BJ (cell line): ENCODE measurements at regions not wholly inside any gene's neighbourhood (a gene's known extent, or its start where the extent isn't known, plus 50 kb on each side); places are given as distances from the start of the nearest gene placed in this dataset.
A peak's percentile ranks its signal among the peaks of the same experiment; 100 is the strongest.

Experiments
- CTCF ChIA-PET: fragments of 350-600 bp; formaldehyde crosslinking; extraction: SDS; loops from one replicate; lab custom pipeline; 2021; ENCODE audit warnings: antibody characterized with exemption, inconsistent platforms; lab: Yijun Ruan, JAX
- POLR2A ChIA-PET: fragments of 300-600 bp; sonication (Branson Sonifier 250); formaldehyde crosslinking; extraction: SDS; loops from one replicate; lab custom pipeline; 2021; ENCODE audit warnings: antibody characterized with exemption; lab: Charles Lee
- DNase-seq: peaks from one replicate; pipeline ENCODE4 v3.0.0-alpha.2; 2011; ENCODE audit warnings: low read depth
- H3K27me3 ChIP-seq: 2 replicates; pipeline ENCODE4 v1.6.0; 2011; ENCODE audit warnings: low read length; ENCODE audit not compliant: control insufficient read depth, insufficient read depth
- H3K36me3 ChIP-seq: 2 replicates; pipeline ENCODE4 v1.5.1; 2011; ENCODE audit warnings: low read length; ENCODE audit not compliant: control insufficient read depth, insufficient read depth
- H3K4me3 ChIP-seq: 2 replicates; pipeline ENCODE4 v1.5.1; 2011; ENCODE audit warnings: low read depth, mild to moderate bottlenecking, control low read depth, low read length
- CTCF ChIP-seq: IDR thresholded peaks from 2 replicates; pipeline ENCODE4 v1.5.1; 2011; ENCODE audit warnings: low read depth, mild to moderate bottlenecking, control low read depth, inconsistent platforms, low read length, moderate library complexity; ENCODE audit not compliant: insufficient read depth

DNA sequence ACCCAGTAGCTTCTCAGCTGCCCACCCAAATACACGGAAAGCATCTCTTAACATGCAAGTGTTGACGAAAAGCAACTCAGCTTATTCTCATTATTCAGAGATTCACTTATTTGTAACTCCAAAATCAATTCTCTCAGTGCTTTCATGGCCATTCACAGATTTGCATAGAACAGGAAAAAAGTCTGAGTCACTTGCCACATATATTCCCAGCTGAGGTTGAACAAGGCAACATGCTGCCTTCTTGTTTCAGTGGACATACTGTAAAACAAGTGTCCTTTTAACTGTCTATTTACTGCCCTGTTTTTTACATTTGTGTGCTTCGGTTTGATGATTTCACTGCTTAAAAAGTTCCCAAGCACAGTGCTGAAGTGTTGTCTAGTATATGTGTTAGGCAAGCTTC, 273.0 kb downstream of the LTN1 start:
- no peak overlapping the region for H3K4me3 ChIP-seq
- DNase-seq, result no peak
- POLR2A ChIA-PET, result no interaction called here
- CTCF ChIA-PET, result interaction anchor here (0.6 kb wide), 1 partner anchor 196 kb away, joined by 3 read pairs; no protein-coding TSS in a partner anchor
- no peaks in the 10 kb centered on the region for H3K27me3 ChIP-seq
- H3K36me3 ChIP-seq, result no peaks in the 10 kb centered on the region
- no peak for TF ChIP-seq CTCF

DNA sequence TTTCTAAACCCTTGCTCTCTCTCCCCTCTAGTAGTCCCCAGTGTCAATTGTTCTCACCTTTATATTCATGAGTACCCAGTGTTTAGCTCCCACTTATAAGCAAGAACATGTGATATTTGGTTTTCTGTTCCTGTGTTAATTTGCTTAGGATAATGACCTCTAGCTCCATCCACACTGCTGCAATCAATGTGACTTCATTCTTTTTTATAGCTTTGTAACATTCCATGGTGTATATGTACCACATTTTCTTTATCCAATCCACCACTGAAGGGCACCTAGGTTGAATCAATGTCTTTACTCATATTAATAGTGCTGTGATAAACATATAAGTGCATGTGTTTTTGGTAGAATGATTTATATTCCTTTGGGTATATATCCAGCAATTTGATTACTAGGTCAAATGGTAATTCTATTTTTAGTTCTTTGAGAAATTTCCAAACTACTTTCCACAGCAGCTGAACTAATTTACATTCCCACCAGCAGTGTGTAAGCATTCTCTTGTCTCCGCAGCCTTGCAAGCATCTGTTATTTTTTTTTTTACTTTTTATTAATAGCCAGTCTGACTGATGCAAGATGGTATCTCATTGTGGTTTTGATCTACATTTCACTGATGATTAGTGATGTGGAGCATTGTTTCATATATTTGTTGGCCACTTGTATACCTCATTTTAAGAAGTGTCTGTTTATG, 277.8 kb downstream of the LTN1 start:
- no peak overlapping the region for H3K4me3 ChIP-seq
- H3K27me3 ChIP-seq, result no peaks in the 10 kb centered on the region
- H3K36me3 ChIP-seq, result no peaks in the 10 kb centered on the region
- CTCF ChIA-PET, result interaction anchor here (0.7 to 1.6 kb wide), 5 partner anchors 11 to 292 kb away, joined by 3 to 4 read pairs (median 3); no protein-coding TSS in a partner anchor
- POLR2A ChIA-PET, result no interaction called here
- no peak for TF ChIP-seq CTCF
- peak; percentile 76 for DNase-seq

GRCh38 chr21:28712411-28712810, 280.3 kb downstream of the LTN1 start:
- TF ChIP-seq CTCF, result no peak
- Histone ChIP-seq H3K4me3 (no peak overlapping the region), H3K36me3 (no peaks in the 10 kb centered on the region), H3K27me3 (no peaks in the 10 kb centered on the region)
- CTCF ChIA-PET, result no interaction called here
- POLR2A ChIA-PET, result no interaction called here
- DNase-seq, result no peak

- CTCF ChIA-PET, result no interaction called here
- POLR2A ChIA-PET, result interaction anchor here (0.6 kb wide), 1 partner anchor 10 kb away, joined by 3 read pairs; no protein-coding TSS in a partner anchor
- TF ChIP-seq CTCF, result no peak
- Histone ChIP-seq H3K27me3 (no peaks in the 10 kb centered on the region), H3K4me3 (no peak overlapping the region), H3K36me3 (no peaks in the 10 kb centered on the region)
- DNase-seq, result no peak
Measured at GRCh38 chr21:28705616-28706015, 287.1 kb downstream of the LTN1 start.

- Histone ChIP-seq H3K36me3 (no peaks in the 10 kb centered on the region), H3K4me3 (no peak overlapping the region), H3K27me3 (no peaks in the 10 kb centered on the region)
- ChIA-PET POLR2A (no interaction called here), CTCF (interaction anchor here (1.5 kb wide), 1 partner anchor 178 kb away, joined by 3 read pairs; no protein-coding TSS in a partner anchor)
- DNase-seq, result no peak
- TF ChIP-seq CTCF, result no peak
Measured at GRCh38 chr21:28704746-28705145, 287.9 kb downstream of the LTN1 start.
